Small intestine (tissue), 7 donors: ENCODE measurements at regions not wholly inside any gene's neighbourhood (a gene's known extent, or its start where the extent isn't known, plus 50 kb on each side); places are given as distances from the start of the nearest gene placed in this dataset.

ENCODE experiments used
- DNase-seq, 2 donors: peaks; one replicate each; pipeline versions ENCODE4 v3.0.0 to v3.0.0-alpha.2; 2013
- FAIRE-seq: peaks from 2 replicates; lab custom pipeline; 2012; peaks lifted over from hg19 to GRCh38; lab: Jason Lieb, UNC
- H3K27ac ChIP-seq, 3 donors: one replicate each; pipeline ENCODE4 v1.5.1; 2013; ENCODE audit warnings: low read length in 2 of 3, mild to moderate bottlenecking in 2 of 3, control low read depth in 1 of 3, inconsistent platforms in 1 of 3, low read depth in 1 of 3, moderate library complexity in 1 of 3
- H3K27me3 ChIP-seq, 3 donors: one replicate each; pipeline ENCODE4 v1.6.1; 2013; ENCODE audit warnings: low read length in 3 of 3, inconsistent platforms in 1 of 3; ENCODE audit not compliant: control insufficient read depth in 3 of 3, insufficient read depth in 3 of 3
- H3K36me3 ChIP-seq, 3 donors: one replicate each; pipeline ENCODE4 v1.6.1; 2013; ENCODE audit warnings: low read length in 3 of 3, inconsistent platforms in 1 of 3, low read depth in 1 of 3, mild to moderate bottlenecking in 1 of 3, moderate library complexity in 1 of 3; ENCODE audit not compliant: control insufficient read depth in 3 of 3, insufficient read depth in 2 of 3
- H3K4me1 ChIP-seq, 3 donors: one replicate each; pipeline ENCODE4 v1.6.1; 2013; ENCODE audit warnings: low read length in 2 of 3, inconsistent platforms in 1 of 3, low read depth in 1 of 3, mild to moderate bottlenecking in 1 of 3, moderate library complexity in 1 of 3; ENCODE audit not compliant: control insufficient read depth in 3 of 3, insufficient read depth in 2 of 3
- H3K4me3 ChIP-seq, 3 donors: one replicate each; pipeline ENCODE4 v1.5.1; 2013; ENCODE audit warnings: low read length in 3 of 3, control low read depth in 1 of 3, inconsistent platforms in 1 of 3, low read depth in 1 of 3, mild to moderate bottlenecking in 1 of 3, moderate library complexity in 1 of 3
- H3K9me3 ChIP-seq, 2 donors: one replicate each; pipeline ENCODE4 v1.6.1; 2013; ENCODE audit warnings: low read depth in 1 of 2, low read length in 1 of 2; ENCODE audit not compliant: control insufficient read depth in 2 of 2, insufficient read depth in 1 of 2
- whole genome bisulfite sequencing, 3 donors: extraction: QIAGEN DNeasy Blood & Tissue Kit; methylation state at CpG; one replicate each; pipeline ENCODE4 v1.1.7; 2013; 5-methylcytosine and 5-hydroxymethylcytosine counted together
- donor health status: healthy with polysubstance abuse.
- donor health status: control.
- donor health status: control.
- donor health status: Bipolar disorder and iron deficiency.
- donor health status: healthy.

DNA sequence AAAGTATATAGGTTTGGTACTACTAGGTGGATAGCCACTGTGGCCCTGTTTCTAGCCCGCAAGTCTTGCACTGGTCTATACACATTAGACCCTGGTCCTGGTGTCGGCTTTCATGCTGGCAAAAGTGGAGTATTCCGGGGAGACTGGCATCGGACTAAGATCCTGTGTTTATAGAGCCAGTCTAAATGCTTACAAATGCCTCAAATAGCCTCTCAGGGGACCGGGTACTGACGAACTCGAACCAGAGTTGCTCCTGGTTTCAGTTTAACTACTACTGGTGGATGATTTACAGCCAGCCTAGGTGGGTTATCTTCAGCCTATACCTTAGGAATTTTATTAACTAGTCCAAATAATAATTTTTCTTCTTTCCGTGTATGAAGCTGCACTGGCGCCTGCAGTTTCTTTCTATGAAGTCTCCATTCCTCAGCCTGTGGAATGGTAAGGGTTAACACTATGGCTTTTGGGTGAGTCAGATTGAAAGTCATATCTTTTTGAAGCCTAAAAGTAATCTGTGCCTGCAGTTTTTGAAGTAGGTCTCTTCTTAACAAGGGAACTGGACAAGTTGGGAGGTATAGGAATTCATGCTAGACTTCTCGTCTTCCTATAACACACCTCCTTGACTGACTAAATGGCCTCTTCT, 51.3 kb downstream of the OR10H4 start:
- DNase-seq (peak in 1 of 2 donors; percentile 7), FAIRE-seq (no peak)
- Histone ChIP-seq H3K9me3 (peaks cover 0 to 6% of the 10 kb centered on the region in 2 donors), H3K4me3 (no peak overlapping the region), H3K4me1 (peaks cover 0 to 9% (median 6%) of the 10 kb centered on the region in 3 donors), H3K36me3 (no peaks in the 10 kb centered on the region), H3K27me3 (peaks cover 0 to 2% (median 0%) of the 10 kb centered on the region in 3 donors), H3K27ac (no peak overlapping the region)
- 67 to 82% (median 75%) methylated on average over 10 of the region's 10 CpGs for WGBS, 3 donors

DNA sequence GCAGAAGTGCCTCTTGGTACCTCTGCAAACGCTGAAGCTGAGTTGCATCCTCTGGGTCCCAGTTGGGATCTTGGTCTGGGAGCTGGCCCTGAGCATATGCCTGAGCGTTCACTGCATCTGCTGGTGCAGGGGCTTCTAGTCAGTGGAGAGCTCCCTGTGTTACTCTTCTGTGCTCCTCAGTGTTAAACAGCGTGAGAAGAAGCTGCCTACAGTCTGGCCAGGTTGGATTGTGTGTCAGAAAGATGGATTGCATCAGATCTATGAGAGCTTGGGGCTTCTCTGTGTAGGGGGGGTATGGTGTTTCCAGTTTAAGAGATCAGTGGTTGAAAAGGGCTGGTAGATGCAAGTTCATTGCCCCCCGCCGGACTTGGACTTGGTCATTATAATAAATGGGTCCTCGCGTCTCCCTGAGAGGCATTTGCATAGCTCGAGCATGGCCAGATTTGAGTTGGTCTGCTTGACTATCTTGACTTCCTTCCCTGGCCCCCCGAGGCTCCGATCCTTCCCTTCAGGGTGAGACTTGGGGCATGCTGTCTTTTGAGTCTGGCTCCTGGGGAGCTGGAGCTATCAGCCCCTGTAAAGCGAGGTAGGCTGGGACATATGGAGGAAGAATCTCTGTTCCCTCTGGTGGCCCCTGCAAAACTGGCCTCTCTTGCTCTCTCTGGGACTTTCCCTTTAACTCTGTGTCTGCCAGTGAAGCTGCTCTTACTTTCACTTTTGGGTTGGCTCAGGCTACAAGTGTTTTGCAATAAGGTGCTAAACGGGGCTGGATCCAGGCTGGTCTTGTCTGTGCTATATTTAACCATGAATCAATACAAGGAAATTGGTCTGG, 52.9 kb downstream of the OR10H4 start:
- peaks cover 0 to 2% (median 0%) of the 10 kb centered on the region in 3 donors for H3K27me3 ChIP-seq
- no peak overlapping the region for H3K27ac ChIP-seq
- H3K36me3 ChIP-seq: no peaks in the 10 kb centered on the region
- peak overlapping the region in 1 of 3 donors; percentile 7 for H3K4me3 ChIP-seq
- FAIRE-seq (no peak), DNase-seq (peak; percentile 65 to 80)
- H3K4me1 ChIP-seq: peaks cover 0 to 9% (median 6%) of the 10 kb centered on the region in 3 donors
- no peaks in the 10 kb centered on the region for H3K9me3 ChIP-seq
- WGBS, 3 donors: 17 to 24% (median 21%) methylated on average over 12 of the region's 12 CpGs

DNA sequence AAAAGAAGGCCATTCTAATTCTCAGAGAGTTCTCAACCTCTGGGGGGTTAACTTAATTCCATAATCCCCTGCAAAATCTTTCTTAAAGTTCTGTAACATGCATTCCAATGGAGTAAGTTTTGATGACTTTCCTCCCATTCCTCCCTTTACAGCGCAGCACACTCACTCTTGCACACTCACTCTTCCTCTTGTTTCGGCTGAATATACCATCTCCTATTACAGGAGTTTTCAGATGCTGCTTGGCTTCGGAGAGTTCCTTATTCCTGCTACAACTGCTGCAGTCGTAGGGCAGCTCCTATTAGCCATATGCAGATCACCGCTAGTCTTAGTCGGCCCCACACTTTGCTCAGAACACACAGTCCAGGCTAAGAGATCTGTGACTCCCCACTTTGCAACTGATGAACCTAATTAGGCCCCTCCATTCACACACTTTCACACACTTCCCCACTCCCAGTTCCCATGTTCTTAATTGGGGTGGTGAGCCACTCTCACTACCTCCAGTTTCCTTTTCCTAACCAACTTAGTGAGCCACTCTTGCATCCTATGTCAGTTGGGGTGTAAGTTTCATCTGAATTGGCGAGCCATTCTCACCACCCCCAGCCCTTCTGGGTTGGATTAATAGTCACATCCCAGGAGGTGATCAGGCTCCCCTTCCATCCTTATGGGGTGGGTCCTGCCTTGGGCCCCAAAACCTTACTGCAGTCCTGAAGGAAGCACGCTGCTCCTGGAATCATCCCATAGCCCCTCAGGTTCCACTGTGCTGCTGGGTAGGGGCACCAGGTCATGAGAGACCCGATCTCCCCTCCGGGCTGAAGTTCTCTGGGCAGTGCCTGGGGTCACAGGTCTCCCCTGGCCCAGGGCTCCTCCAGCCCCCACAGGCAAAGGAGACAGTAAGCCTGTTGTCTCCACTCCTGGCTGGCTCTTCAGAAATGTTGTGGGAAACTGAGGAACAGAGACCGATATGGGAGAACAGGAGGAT, 53.9 kb downstream of the OR10H4 start:
- FAIRE-seq: no peak
- H3K27ac ChIP-seq: no peak overlapping the region

DNA sequence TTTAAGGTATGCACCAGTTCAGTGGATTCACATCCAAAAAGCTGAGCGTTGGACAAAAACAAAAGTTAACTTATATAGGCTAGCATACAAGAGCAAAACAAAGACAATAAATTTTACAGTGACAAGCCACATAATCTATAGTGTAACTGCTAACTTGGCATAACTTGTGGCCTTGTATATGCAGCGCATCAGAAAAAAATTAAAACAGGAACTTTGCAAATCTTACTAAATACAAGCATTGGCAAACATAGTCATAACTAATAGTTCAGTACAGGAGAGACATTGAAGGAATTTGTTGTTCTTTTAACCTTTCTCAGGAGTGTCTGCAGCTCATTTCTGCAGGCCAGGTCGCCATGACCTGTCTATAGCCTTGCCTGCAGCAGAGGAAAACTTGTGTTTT, 54.6 kb downstream of the OR10H4 start:
- FAIRE-seq (no peak), DNase-seq (no peak)
- H3K27ac ChIP-seq: no peak overlapping the region
- H3K36me3 ChIP-seq: no peaks in the 10 kb centered on the region
- peaks cover 0 to 9% (median 6%) of the 10 kb centered on the region in 3 donors for H3K4me1 ChIP-seq
- no peak overlapping the region for H3K4me3 ChIP-seq
- no peaks in the 10 kb centered on the region for H3K9me3 ChIP-seq
- WGBS, 3 donors: 86 to 89% (median 88%) methylated on average over 3 of the region's 3 CpGs
- peaks cover 0 to 2% (median 0%) of the 10 kb centered on the region in 3 donors for H3K27me3 ChIP-seq

More for the DNA sequence above, 53.9 kb downstream of the OR10H4 start:
- Histone ChIP-seq H3K4me1 (peaks cover 0 to 9% (median 6%) of the 10 kb centered on the region in 3 donors), H3K9me3 (no peaks in the 10 kb centered on the region), H3K27me3 (peaks cover 0 to 2% (median 0%) of the 10 kb centered on the region in 3 donors), H3K4me3 (no peak overlapping the region), H3K36me3 (no peaks in the 10 kb centered on the region)
- no peak for DNase-seq
- WGBS, 3 donors: 78 to 94% (median 91%) methylated on average over 11 of the region's 11 CpGs

DNA sequence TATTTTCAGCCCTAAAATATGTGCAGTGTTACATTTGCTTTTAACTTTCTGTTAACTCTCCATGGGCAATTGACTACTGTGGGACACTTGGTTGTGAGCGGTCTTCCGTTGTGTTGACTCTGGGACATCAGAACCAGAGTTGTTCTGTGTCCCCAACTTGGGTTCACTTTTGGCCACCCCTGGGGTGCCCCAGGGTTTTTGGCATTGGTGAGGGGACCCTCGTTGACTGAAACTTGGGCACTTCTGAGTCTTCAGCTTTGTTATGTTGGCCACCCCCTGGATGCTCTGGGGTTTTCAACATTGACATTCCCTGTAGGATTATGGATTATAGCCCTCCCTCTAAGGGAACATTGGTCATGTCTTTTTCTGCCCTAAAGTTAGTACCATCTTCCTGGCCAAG, 57.1 kb downstream of the OR10H4 start:
- WGBS, 3 donors: 78 to 85% (median 82%) methylated on average over 3 of the region's 3 CpGs
- peaks cover 0 to 6% (median 6%) of the 10 kb centered on the region in 3 donors for H3K4me1 ChIP-seq
- no peak overlapping the region for H3K4me3 ChIP-seq
- H3K27me3 ChIP-seq: peaks cover 0 to 2% (median 0%) of the 10 kb centered on the region in 3 donors
- H3K9me3 ChIP-seq: no peaks in the 10 kb centered on the region
- DNase-seq (no peak), FAIRE-seq (no peak)
- no peaks in the 10 kb centered on the region for H3K36me3 ChIP-seq
- H3K27ac ChIP-seq: no peak overlapping the region

DNA sequence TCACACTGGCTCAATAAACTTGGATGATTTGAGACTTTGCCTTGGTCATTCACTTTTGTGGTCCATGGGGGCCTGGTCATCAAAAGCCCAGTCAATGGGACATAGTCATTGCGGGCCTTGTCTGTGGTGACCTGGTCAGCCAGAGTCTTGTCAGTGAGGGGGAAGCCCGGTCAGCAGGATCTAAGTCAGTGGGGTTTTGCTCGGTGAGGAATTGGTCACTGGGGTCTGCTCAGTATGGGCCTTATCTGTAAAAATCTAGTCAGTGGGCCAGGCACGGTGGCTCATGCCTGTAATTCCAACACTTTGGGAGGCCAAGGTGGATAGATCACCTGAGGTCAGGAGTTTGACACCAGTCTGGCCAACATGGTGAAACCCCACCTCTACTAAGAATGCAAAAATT, 63.7 kb upstream of the TPM4 start:
- FAIRE-seq (no peak), DNase-seq (no peak)
- no peaks in the 10 kb centered on the region for H3K36me3 ChIP-seq
- H3K4me1 ChIP-seq: no peaks in the 10 kb centered on the region
- no peaks in the 10 kb centered on the region for H3K27me3 ChIP-seq
- H3K9me3 ChIP-seq: no peaks in the 10 kb centered on the region
- 91 to 95% (median 93%) methylated on average over 4 of the region's 4 CpGs for WGBS, 3 donors
- no peak overlapping the region for H3K27ac ChIP-seq
- no peak overlapping the region for H3K4me3 ChIP-seq

DNA sequence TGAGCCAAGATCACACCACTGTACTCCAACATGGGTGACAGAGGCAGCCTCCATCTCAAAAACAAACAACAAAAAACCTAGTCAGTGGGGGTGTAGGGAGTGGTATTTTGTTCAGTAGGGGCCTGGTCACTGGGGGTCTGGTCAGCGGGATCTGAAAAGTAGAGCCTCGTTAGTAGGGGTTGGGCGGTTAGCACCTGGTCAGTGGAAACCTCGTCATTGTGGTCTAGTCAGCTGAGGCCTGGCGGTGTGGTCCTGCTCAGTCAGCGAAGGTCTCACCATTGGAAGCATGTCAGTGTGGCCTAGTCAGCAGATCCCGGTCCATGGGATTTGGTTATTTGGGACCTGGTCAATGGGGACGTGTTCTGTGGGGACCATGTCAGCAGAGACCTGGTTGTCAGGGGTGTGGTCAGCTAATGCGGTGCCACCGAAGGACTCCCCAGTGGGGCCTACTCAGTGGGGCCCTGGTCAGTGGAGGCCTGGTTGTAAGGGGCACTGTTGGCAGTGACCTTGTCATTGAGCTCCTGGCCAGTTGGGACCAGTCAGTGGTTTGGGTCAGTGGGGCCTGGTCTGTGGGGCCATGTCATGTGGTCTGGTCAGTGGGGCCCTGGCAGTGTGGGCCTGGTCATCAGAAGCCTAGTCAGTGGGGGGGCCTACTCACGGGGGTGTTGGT, 63.0 kb upstream of the TPM4 start:
- Histone ChIP-seq H3K27ac (no peak overlapping the region), H3K4me1 (no peaks in the 10 kb centered on the region), H3K27me3 (no peaks in the 10 kb centered on the region), H3K36me3 (no peaks in the 10 kb centered on the region), H3K4me3 (no peak overlapping the region), H3K9me3 (no peaks in the 10 kb centered on the region)
- DNase-seq (no peak), FAIRE-seq (no peak)
- 94 to 98% (median 95%) methylated on average over 11 of the region's 11 CpGs for WGBS, 3 donors
